Right atrium auricular region (tissue), 2 donors: ENCODE measurements at regions not wholly inside any gene's neighbourhood (a gene's known extent, or its start where the extent isn't known, plus 50 kb on each side); places are given as distances from the start of the nearest gene placed in this dataset.
A peak's percentile ranks its signal among the peaks of the same experiment; 100 is the strongest.

Experiments
- DNase-seq: peaks from one replicate; pipeline ENCODE4 v3.0.0-alpha.2; 2019; ENCODE audit warnings: low spot score
- H3K27ac ChIP-seq, 2 donors: fragments of 200-600 bp; sonication (generic); 1 replicate in 1 of 2; 2 replicates in 1 of 2; pipeline ENCODE4 v1.5.1; 2016 to 2019
- H3K27me3 ChIP-seq, 2 donors: fragments of 200-600 bp; sonication (generic); one replicate each; pipeline versions ENCODE4 v1.5.1 to v1.6.0; 2017 to 2019
- H3K36me3 ChIP-seq: fragments of 200-600 bp; sonication (generic); one replicate; pipeline ENCODE4 v1.5.1; 2016
- H3K4me1 ChIP-seq, 2 donors: fragments of 200-600 bp; sonication (generic); one replicate each; pipeline versions ENCODE4 v1.5.1 to v1.6.0; 2017 to 2019
- H3K4me3 ChIP-seq, 2 donors: fragments of 200-600 bp; sonication (generic); 1 replicate in 1 of 2; 2 replicates in 1 of 2; pipeline ENCODE4 v1.5.1; 2017 to 2019; ENCODE audit warnings: mild to moderate bottlenecking in 1 of 2, moderate library complexity in 1 of 2
- H3K9me3 ChIP-seq, 2 donors: fragments of 200-600 bp; sonication (generic); one replicate each; pipeline ENCODE4 v1.5.1; 2019
- TF ChIP-seq, protein P1 (sequence below), 2 donors: fragments of 200-600 bp; sonication (generic); IDR thresholded peaks; one replicate each; pipeline ENCODE4 v1.5.1; 2019; ENCODE audit warnings: antibody characterized with exemption in 2 of 2

DNA sequence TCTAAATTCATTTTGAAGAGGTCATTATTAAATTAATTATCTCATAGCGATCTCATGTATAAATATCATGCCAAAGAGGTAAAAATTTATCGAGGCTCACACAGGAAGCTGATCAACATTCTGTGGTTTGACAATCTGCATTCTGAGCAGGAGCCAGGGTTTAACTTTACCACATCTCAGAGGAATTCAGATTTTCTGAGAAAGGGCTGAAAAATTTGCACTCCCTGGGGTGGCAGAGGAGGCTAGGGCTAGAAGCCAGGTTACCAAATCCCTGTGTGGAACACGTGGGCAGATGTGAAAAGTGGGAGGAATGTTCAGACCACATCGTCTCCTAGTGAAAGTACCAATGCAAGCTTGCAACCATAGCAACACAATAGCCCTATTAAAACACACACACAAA is 63.5 kb upstream of the CTLA4 start:
- Histone ChIP-seq H3K4me3 (no peak overlapping the region), H3K27me3 (no peaks in the 10 kb centered on the region), H3K27ac (peak overlapping the region in 1 of 2 donors; percentile 35), H3K36me3 (no peaks in the 10 kb centered on the region), H3K4me1 (peaks cover 0 to 6% of the 10 kb centered on the region in 2 donors), H3K9me3 (peaks cover 0 to 28% of the 10 kb centered on the region in 2 donors)
- DNase-seq, result no peak
- TF ChIP-seq, protein P1, sequence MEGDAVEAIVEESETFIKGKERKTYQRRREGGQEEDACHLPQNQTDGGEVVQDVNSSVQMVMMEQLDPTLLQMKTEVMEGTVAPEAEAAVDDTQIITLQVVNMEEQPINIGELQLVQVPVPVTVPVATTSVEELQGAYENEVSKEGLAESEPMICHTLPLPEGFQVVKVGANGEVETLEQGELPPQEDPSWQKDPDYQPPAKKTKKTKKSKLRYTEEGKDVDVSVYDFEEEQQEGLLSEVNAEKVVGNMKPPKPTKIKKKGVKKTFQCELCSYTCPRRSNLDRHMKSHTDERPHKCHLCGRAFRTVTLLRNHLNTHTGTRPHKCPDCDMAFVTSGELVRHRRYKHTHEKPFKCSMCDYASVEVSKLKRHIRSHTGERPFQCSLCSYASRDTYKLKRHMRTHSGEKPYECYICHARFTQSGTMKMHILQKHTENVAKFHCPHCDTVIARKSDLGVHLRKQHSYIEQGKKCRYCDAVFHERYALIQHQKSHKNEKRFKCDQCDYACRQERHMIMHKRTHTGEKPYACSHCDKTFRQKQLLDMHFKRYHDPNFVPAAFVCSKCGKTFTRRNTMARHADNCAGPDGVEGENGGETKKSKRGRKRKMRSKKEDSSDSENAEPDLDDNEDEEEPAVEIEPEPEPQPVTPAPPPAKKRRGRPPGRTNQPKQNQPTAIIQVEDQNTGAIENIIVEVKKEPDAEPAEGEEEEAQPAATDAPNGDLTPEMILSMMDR (IDR thresholded peaks at IDR 0.05), result no peak

DNA sequence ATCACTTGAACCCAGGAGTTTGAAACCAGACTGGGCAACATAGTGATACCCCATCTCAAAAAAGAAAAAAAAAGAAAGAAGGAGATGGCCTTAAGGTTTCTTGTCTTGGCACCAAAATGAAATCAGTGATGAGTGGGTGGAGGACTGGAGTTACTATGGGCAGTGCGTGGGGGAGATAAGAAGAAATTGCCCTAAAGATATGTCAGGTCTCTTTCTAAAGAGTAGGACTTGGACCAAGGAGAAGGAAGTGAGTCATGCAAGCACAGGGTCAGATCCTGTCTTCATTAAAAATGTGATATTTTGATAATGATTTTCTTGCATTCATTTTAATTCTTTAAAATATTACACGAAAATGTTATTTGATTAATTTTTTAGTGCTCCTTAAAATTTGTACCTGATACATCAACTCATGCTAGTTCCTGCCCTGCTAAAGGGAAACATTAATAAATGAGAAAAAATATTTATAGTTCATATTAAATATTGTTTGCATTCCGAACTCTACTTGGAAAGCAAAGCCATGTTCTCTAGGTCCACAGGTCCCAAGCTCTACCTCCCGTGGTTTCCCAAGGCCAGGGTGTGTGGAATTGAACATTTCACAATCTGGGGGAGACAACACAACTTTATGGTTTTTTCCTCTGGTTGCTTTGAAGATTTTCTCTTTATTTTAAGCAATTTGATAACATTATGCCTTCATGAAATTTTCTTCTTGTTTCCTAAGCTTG is 62.6 kb upstream of the CTLA4 start:
- peaks cover 0 to 6% of the 10 kb centered on the region in 2 donors for H3K4me1 ChIP-seq
- TF ChIP-seq, protein P1 (IDR thresholded peaks at IDR 0.05), result no peak
- no peaks in the 10 kb centered on the region for H3K36me3 ChIP-seq
- no peak overlapping the region for H3K4me3 ChIP-seq
- H3K27me3 ChIP-seq, result no peaks in the 10 kb centered on the region
- H3K9me3 ChIP-seq, result peaks cover 0 to 28% of the 10 kb centered on the region in 2 donors
- H3K27ac ChIP-seq, result peak overlapping the region in 1 of 2 donors; percentile 32
- no peak for DNase-seq

DNA sequence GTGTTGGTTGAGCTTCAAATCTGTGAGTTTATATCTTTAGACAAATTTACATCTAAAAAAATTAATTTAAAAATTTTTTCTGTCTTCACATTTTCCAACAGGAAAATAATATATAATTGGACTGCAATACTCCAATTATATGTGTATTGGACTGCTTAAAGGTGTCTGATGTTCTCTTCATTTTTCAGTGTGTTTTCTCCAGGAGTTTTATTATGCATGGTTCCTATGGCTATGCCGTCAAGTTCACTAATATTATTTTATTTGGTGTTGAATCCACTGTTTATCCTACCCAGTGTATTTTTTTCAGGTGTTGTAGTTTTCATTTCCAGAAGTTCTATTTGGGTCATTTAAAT is 62.1 kb upstream of the CTLA4 start:
- Histone ChIP-seq H3K4me3 (no peak overlapping the region), H3K4me1 (peaks cover 0 to 6% of the 10 kb centered on the region in 2 donors), H3K27ac (no peak overlapping the region), H3K27me3 (no peaks in the 10 kb centered on the region), H3K9me3 (peaks cover 0 to 26% of the 10 kb centered on the region in 2 donors), H3K36me3 (no peaks in the 10 kb centered on the region)
- no peak for DNase-seq
- TF ChIP-seq, protein P1 (IDR thresholded peaks at IDR 0.05), result no peak

DNA sequence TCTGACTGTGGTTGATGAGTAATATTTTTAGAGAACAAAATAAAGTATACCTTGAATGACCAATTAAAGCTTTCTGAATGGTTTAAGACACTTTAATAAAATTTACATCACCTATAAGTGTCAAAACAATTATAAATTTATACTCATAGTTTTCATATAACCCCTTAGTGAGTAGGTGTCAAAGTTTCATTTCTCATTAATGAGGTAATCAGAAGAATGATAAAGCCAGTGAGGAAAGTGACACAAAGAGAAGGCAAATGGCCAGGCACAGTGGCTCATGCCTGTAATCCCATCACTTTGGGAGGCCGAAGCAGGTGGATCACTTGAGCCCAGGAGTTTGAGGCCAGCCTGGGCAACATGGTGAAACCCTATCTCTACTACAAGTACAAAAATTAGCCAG is 60.8 kb upstream of the CTLA4 start:
- no peak overlapping the region for H3K27ac ChIP-seq
- H3K9me3 ChIP-seq, result peaks cover 0 to 23% of the 10 kb centered on the region in 2 donors
- no peak for DNase-seq
- no peaks in the 10 kb centered on the region for H3K27me3 ChIP-seq
- TF ChIP-seq, protein P1 (IDR thresholded peaks at IDR 0.05), result no peak
- no peaks in the 10 kb centered on the region for H3K36me3 ChIP-seq
- H3K4me3 ChIP-seq, result no peak overlapping the region
- peaks cover 0 to 11% of the 10 kb centered on the region in 2 donors for H3K4me1 ChIP-seq

DNA sequence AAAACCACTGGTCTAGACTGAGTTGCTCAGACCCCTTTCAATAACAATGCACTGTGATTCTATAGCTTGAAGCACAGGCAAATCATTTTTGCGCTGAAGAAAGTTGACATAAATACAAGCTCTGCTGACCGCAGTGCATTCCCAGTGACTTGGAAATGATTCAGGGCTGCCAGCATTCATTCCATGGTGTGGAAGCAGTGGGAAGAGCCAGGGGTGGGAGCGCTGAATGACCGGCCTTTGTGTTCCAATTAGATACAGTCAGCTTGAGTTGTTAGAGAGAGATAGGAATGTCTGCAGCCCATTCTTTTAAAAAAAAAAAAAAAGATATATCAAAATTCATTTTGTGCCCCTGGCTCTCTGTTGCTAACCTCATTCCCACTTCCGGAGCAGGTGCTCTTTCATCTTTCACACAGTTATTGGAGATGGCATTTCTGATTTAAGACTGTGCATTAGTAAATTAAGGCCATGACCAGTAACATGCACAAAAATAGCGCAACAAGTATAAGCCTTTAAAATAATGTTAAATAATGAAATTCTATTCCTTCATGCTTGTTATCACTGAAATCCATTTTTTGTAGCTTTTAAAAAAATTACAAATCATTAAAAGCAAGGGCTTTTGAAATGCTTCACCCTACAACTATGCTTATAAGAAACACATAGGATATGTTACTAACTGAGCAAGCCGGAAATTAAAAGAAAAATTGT is 59.4 kb upstream of the CTLA4 start:
- peaks cover 0 to 16% of the 10 kb centered on the region in 2 donors for H3K4me1 ChIP-seq
- no peak overlapping the region for H3K4me3 ChIP-seq
- TF ChIP-seq, protein P1 (IDR thresholded peaks at IDR 0.05), result no peak
- H3K36me3 ChIP-seq, result no peaks in the 10 kb centered on the region
- H3K27ac ChIP-seq, result no peak overlapping the region
- no peak for DNase-seq
- no peaks in the 10 kb centered on the region for H3K27me3 ChIP-seq
- H3K9me3 ChIP-seq, result peaks cover 0 to 23% of the 10 kb centered on the region in 2 donors
